Thoracic aorta (tissue), 2 donors: ENCODE measurements at regions not wholly inside any gene's neighbourhood (a gene's known extent, or its start where the extent isn't known, plus 50 kb on each side); places are given as distances from the start of the nearest gene placed in this dataset.

Experiments used
- ATAC-seq: fragments of 150-250 bp; one replicate; pipeline ENCODE4 v1.8.0; 2017; ENCODE audit warnings: low read depth; ENCODE audit not compliant: insufficient number of reproducible peaks, low FRiP score
- DNase-seq: peaks from one replicate; pipeline ENCODE4 v3.0.0-alpha.2; 2020; ENCODE audit warnings: low spot score
- H3K27ac ChIP-seq, 2 donors: fragments of 200-600 bp; sonication (generic); 1 replicate in 1 of 2; 2 replicates in 1 of 2; pipeline ENCODE4 v1.5.1; 2016; ENCODE audit warnings: mild to moderate bottlenecking in 2 of 2, moderate library complexity in 2 of 2
- H3K27me3 ChIP-seq: fragments of 200-600 bp; sonication (generic); replicated peaks from 2 replicates; pipeline ENCODE4 v1.6.0; 2016; ENCODE audit warnings: mild to moderate bottlenecking; ENCODE audit not compliant: insufficient read depth
- H3K36me3 ChIP-seq: fragments of 200-600 bp; sonication (generic); one replicate; pipeline ENCODE4 v1.5.1; 2016
- H3K4me1 ChIP-seq, 2 donors: fragments of 200-600 bp; sonication (generic); 1 replicate in 1 of 2; 2 replicates in 1 of 2; pipeline versions ENCODE4 v1.5.1 to v1.6.0; 2016; ENCODE audit warnings: low read depth in 2 of 2, mild to moderate bottlenecking in 1 of 2; ENCODE audit not compliant: control insufficient read depth in 1 of 2
- H3K4me3 ChIP-seq: fragments of 200-600 bp; sonication (generic); 2 replicates; pipeline ENCODE4 v1.5.1; 2016; ENCODE audit warnings: mild to moderate bottlenecking
- H3K9me3 ChIP-seq: fragments of 200-600 bp; sonication (generic); 2 replicates; pipeline ENCODE4 v1.5.1; 2016
- TF ChIP-seq, protein P1 (sequence below): fragments of 200-600 bp; sonication (generic); IDR thresholded peaks from one replicate; pipeline ENCODE4 v1.5.1; 2019; ENCODE audit warnings: antibody characterized with exemption

DNA sequence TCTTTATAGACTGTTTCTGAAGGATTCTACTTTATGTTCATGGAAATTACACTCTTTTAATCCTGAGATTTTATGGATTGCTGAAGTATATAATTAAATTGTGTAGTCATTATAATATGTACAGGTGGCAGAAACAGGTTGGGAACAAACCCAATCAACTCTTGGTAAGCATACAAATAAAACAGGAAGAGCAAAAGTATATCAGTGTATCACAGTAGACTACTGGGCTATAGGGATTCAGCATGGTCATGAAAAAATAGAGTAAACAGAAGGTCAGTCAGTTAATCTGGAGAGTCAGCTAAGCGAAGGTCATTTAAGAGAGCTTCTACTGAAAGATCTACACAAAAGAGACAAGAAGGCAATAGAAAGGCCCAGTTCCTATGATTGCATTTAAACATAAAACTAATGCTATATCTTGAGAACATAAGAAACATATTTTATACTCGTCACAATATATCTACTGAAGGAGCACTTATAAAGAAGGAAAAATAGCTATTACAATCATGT is 178.9 kb upstream of the ECI2 start:
- H3K9me3 ChIP-seq, result peaks cover 10% of the 10 kb centered on the region
- TF ChIP-seq, protein P1, sequence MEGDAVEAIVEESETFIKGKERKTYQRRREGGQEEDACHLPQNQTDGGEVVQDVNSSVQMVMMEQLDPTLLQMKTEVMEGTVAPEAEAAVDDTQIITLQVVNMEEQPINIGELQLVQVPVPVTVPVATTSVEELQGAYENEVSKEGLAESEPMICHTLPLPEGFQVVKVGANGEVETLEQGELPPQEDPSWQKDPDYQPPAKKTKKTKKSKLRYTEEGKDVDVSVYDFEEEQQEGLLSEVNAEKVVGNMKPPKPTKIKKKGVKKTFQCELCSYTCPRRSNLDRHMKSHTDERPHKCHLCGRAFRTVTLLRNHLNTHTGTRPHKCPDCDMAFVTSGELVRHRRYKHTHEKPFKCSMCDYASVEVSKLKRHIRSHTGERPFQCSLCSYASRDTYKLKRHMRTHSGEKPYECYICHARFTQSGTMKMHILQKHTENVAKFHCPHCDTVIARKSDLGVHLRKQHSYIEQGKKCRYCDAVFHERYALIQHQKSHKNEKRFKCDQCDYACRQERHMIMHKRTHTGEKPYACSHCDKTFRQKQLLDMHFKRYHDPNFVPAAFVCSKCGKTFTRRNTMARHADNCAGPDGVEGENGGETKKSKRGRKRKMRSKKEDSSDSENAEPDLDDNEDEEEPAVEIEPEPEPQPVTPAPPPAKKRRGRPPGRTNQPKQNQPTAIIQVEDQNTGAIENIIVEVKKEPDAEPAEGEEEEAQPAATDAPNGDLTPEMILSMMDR, result no peak
- no peaks in the 10 kb centered on the region for H3K36me3 ChIP-seq
- H3K4me3 ChIP-seq, result no peak overlapping the region
- H3K27me3 ChIP-seq, result no peaks in the 10 kb centered on the region
- ATAC-seq (no peak), DNase-seq (no peak)
- H3K4me1 ChIP-seq, result peaks cover 7 to 13% of the 10 kb centered on the region in 2 donors
- H3K27ac ChIP-seq, result no peak overlapping the region

DNA sequence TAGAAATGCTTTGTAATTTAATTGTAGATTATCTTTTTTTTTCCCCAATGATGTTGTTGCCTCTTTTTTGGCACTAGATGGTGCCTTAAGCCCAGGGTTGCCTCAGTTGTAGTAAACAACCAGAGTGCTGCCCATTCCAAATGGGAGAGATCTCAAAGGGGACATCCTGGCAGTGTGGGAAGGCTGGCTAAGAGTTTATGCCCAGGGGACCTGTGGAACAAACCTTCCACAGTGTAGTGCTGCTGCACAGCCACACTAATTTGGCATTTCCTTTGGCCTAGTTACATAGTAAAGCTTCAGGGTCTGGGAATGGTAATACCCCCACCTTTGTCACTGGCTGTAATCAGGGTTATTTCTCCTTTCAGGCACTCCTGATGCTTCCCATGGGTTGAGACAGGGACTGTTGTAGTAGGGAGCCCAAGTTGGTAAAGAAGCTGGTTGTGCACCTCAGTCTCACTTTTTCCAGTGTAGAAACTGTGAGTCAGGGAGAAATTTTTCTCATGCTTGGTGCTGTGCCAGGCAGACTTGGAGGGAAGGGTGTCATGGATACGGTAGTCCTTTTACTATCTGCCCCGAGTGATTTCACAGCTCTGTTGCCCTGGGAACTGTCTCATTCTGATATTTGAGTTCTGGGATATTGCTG is 177.8 kb upstream of the ECI2 start:
- Histone ChIP-seq H3K36me3 (no peaks in the 10 kb centered on the region), H3K9me3 (peaks cover 10% of the 10 kb centered on the region), H3K27ac (peak overlapping the region in 1 of 2 donors; percentile 73), H3K4me1 (peaks cover 7 to 13% of the 10 kb centered on the region in 2 donors), H3K27me3 (no peaks in the 10 kb centered on the region), H3K4me3 (peak overlapping the region; percentile 21)
- ATAC-seq (peak; percentile 41), DNase-seq (peak; percentile 21)
- TF ChIP-seq, protein P1, result peak; percentile 6

DNA sequence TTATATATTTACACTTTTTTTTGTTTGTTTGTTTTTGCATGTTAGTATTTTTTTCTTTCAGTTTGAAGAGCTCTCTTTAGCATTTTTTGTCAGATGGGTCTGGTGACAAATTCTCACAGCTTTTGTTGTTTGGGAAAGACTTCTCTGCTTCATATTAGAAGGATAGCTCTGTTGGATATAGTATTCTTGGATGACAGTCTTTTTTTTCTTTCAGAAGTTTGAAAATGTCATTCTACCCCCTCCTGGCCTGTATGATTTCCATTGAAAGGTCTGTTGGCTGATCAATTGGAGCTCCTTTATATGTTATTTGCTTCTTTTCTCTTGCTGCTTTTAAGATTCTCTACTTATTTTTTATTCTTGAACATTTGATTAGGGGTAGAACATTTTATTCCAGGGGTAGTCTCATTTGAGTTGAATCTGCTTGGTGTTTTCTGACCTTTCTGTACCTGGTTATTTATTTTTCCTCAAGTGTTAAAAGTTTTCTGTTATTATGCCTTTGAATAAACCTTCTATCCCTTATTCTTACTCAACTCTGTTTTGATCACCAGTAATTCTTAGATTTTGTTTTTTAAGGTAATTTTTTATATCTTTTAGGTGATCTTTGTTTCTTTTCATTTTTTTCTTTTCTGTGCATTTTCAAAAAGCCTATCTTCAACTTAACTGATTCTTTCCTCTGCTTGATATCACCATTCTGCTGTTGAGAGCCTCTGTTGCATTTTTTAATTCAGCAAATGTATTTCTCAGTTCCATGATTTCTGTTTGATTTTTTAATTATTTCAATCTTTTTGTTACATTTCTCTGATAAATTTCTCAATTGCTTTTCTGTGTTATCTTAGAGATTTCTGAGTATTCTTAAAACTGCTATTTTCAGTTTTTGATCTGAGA is 176.8 kb upstream of the ECI2 start:
- no peak for ATAC-seq
- Histone ChIP-seq H3K27me3 (no peaks in the 10 kb centered on the region), H3K9me3 (peaks cover 10% of the 10 kb centered on the region), H3K4me3 (no peak overlapping the region), H3K36me3 (no peaks in the 10 kb centered on the region), H3K4me1 (peaks cover 1 to 8% of the 10 kb centered on the region in 2 donors), H3K27ac (peak overlapping the region in 1 of 2 donors; percentile 73)
- no peak for DNase-seq
- TF ChIP-seq, protein P1, result no peak

DNA sequence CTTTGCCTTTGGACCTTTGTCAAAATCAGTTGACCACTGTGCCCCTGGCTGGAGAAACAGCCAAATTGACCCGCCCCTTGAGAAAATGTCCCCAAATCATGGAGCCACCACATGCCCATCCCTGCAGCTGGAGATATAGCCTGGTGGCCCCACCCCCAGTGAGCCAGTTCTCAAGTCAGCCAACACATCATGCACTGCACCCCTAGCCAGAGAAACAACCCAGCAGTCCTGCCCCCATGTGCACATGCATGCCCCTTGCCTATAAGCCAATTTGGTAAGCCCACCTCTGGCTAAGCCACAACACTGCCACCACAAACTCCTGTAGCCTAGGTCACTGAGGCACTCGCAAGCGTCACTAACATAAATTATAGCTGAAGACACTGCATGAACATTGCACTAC is 174.2 kb upstream of the ECI2 start:
- no peaks in the 10 kb centered on the region for H3K36me3 ChIP-seq
- no peak overlapping the region for H3K27ac ChIP-seq
- no peaks in the 10 kb centered on the region for H3K27me3 ChIP-seq
- H3K4me3 ChIP-seq, result no peak overlapping the region
- ATAC-seq (no peak), DNase-seq (no peak)
- TF ChIP-seq, protein P1, result no peak
- no peaks in the 10 kb centered on the region for H3K4me1 ChIP-seq
- peaks cover 10% of the 10 kb centered on the region for H3K9me3 ChIP-seq

DNA sequence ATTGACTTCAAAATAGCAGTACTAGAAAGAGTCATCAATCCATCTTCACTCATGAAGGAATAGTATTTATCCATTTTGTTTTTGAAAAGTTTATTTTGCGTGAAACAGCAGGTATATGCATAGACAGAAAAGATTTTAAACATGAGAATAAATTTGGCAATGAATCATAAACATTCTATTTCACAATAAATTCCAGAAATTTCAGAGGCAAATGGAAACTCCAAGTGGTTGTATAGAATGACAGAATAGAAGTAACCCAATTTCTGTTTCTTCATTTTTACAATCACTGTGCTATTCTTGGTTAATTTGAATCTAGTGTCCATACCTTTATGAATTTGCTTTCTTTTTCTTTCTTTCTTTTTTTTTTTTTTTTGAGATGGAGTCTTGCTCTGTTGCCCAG is 173.0 kb upstream of the ECI2 start:
- Histone ChIP-seq H3K36me3 (no peaks in the 10 kb centered on the region), H3K9me3 (peaks cover 10% of the 10 kb centered on the region), H3K27me3 (no peaks in the 10 kb centered on the region), H3K4me3 (no peak overlapping the region), H3K27ac (no peak overlapping the region), H3K4me1 (no peaks in the 10 kb centered on the region)
- ATAC-seq (no peak), DNase-seq (no peak)
- TF ChIP-seq, protein P1, result no peak
